HG03442 (cell line): ENCODE measurements at regions not wholly inside any gene's neighbourhood (a gene's known extent, or its start where the extent isn't known, plus 50 kb on each side); places are given as distances from the start of the nearest gene placed in this dataset.

Source experiments
- ATAC-seq: cut with Tn5 transposase; IDR thresholded peaks from one replicate; pipeline ENCODE4 v1.9.1; 2021; ENCODE audit warnings: mild to moderate bottlenecking, moderate library complexity; ENCODE audit not compliant: unreplicated experiment

- ATAC-seq: no peak
These were observed 166.7 kb upstream of the CHRM3 start for GRCh38 chr1:239219679-239220078.

DNA sequence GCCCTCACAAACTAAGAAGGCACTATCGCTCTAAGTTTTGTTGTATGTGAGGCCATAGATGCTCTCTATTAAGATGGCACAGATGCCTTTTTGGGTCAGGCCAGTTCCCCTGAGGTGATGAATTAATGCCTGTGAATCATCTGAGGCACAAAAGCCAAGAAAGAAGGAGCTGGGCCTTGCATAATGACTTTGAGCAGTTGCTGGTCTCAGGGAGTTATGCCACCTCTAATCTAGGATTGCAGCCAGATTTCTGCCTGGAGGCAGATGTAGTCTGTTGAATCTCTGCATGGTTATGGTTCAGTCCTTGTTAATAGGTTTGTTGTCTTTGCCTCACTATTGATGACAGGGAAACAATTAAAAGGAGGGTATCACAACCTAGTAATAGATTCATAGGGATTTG lies 168.1 kb upstream of the CHRM3 start:
- no peak for ATAC-seq

- ATAC-seq: no peak
These were observed 173.6 kb upstream of the CHRM3 start for GRCh38 chr1:239212811-239213220.

GRCh38 chr1:239209591-239209990 lies 176.8 kb upstream of the CHRM3 start:
- ATAC-seq: no peak

DNA sequence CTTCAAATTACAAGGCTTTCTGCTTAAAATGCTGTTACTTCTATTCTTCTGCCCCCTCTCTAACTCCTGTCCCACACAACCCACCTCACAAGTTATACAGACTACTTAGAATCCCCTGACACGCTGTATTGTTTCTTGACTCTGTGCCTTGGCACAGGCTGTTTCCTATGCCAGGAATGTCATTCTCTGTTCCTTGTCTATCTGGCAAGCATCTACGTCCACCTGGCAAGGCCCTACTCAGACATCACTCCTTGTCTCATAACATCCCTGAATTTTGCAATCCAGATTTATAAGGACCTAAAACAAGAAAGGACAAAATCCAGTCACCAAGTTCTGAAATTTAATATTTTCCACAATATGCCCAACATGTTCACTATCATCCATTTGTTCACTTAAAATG lies 182.0 kb upstream of the CHRM3 start:
- no peak for ATAC-seq

GRCh38 chr1:239197871-239198270 lies 188.5 kb upstream of the CHRM3 start:
- ATAC-seq: no peak

- ATAC-seq: no peak
These were observed 196.3 kb upstream of the CHRM3 start for GRCh38 chr1:239189998-239190512.

GRCh38 chr1:239186487-239186886 lies 199.9 kb upstream of the CHRM3 start:
- ATAC-seq: no peak

GRCh38 chr1:239185245-239185619 lies 201.1 kb upstream of the CHRM3 start:
- no peak for ATAC-seq

DNA sequence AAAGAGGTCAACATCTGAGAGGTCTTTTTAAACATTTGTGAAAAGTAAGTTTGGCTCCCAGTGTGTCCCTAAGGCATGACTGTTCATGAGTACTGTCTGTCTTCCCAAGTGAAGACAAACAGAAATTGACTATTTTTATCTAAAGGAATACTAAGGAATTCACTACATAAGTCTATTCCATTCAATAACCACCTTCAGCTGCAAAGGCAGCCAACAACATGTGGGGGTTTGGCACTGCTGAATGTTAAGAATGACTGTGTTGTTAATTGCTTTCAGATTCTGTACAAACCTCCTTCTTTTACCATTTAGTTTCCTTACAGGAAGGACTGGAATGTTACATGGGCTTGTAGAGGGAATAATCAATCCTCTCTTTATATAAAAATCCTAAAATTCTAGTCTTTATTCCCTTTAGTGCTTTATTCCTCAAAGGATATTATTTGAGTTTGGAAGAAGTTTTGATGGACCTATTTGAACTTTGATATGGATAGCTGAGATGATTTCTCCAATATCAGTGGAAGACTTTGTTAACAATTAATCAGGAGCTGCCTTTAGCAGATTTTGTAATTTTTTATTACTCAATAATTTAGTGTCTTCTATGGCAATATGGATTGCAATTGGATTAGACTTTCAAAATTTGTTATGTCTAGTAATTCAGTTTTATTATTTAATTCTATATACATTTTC lies 201.7 kb upstream of the CHRM3 start:
- ATAC-seq: no peak

- no peak for ATAC-seq
These were observed 207.4 kb upstream of the CHRM3 start for GRCh38 chr1:239178961-239179360.

GRCh38 chr1:239174880-239175279 lies 211.5 kb upstream of the CHRM3 start:
- ATAC-seq: no peak

- no peak for ATAC-seq
These were observed 215.5 kb upstream of the CHRM3 start for GRCh38 chr1:239170828-239171227.

DNA sequence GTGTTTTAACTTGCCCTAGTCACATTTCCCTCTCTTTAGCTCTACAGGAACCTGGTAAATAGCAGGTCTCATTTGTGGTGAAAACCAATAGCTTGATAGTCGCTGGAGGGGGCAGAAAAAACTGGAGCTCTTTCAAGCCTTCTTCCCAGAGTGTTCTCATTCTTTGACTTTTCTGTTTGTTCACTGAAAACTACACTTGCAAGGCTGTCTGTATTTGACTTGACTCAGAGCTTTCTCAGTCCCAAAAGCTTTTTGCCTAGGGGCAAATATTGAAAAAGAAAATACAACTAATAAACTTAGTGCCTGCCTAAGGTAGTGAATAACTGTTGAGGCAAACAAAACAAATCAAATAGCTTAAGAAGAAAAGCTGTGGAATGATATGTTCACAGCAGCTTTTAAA lies 217.1 kb upstream of the CHRM3 start:
- no peak for ATAC-seq

DNA sequence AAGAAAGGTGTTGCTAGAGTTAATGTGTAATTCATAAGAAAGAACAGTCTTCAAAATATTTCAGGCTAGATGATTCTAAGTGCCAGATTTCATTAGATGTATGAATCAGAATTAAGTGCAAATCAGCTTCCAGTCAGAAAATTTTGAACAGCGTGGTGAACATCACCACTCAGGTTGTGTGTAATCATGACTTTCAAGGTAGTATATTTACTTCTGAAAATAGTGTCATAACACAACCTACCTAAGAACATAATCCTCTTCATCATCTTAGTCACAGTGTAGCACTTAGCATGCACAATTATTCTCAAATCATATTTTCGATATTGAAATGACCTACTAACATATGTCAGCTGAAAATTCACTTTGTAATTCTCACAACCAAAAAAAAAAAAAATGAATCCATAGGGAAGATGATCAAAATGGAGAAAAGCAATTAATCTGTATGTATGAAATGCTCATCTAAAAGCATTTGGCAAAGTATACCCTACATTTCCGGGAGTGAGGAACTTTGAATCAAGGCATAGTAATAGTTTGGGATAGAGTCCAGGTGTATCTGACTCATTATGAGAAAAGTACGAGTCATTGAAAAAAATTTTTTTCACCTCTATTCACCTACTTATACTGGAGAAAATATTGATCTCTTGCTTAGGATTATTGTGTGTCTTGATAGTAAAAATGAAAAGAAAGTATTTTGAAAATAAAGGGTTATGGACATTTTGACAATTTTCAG lies 221.8 kb upstream of the CHRM3 start:
- no peak for ATAC-seq

DNA sequence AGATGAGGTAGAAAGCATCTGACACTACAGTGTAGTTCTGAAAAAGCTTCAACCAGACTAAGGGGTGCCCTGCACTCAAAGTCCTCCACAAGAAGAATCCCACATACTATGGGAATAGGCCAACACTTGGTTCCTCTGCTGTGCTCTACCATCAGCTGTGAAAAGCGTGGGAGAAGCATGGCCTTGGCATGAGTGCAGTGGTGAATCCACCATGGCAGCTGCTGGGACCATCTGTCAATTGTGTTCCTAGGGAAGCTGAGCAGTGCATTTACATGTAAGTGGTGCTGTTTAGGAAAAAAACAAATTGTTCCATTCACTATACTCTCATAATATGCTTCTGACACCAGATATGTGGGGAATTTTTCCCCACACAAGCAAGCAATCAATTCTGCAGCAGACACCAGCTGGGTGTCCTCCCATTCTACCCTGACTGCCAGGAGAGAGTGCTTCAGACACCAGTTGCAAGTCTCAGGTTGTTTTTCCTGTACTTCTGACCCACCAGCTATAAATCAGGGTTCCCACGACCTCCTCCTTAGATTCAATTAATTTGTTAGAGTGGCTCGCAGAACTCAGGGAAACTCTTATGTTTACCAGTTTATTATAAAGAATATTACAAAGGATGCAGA lies 230.8 kb upstream of the CHRM3 start:
- ATAC-seq: no peak

DNA sequence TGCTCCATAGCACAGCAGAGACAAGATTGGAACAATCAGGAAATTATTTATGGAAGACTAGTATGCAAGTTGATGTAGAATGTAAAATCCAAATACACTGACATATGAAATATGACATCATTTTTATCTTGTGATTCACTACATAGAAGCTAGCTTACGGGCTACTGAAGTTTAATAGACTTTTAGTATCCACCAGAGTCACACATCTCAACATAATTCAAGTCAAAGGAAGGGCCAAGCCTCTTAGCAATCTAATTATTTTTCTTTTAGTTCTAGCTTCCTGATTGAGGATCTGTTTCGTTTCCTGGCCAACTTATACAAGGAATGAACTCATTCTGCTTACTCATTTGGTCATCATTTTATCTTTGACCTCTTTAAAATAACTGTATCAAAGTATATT lies 234.4 kb upstream of the CHRM3 start:
- no peak for ATAC-seq

DNA sequence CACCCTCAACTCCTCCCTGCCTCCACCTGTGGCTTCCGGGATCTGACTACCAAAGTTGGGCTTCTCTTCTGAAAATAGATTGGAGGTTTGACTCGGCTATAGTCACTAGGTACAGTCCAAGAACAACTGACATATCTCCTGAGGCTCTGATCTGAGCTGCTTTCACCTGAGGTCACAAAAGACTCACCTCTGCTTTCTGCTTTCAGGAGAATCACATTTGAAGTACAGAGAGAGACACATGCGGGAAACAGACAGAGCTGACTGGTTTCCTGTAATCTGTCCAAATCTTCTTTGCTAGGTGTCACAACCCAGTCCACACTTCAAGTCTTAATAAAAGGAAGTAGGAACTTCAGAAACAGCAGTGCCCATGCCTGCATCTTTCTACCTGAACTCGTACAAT lies 245.4 kb upstream of the CHRM3 start:
- no peak for ATAC-seq

DNA sequence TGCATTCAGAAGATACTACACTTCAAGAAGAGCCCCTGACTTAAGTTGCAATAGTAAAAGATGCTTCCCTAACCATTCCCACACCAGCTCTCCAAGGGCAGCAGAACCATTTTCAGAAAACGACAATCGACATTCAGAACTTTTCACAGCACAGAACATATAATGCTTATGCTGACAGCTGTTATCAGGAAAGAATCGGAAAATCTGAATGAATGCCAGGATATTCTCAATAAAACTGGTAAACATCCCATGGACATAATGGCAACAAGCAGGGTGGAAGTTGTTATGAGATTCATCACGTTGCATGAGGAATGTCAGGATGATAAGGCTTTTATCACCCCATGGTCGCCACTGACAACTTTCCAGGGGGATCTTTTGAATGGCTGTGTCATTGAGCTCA lies 246.6 kb upstream of the CHRM3 start:
- no peak for ATAC-seq

- no peak for ATAC-seq
These were observed 257.8 kb upstream of the CHRM3 start for GRCh38 chr1:239128541-239128940.

DNA sequence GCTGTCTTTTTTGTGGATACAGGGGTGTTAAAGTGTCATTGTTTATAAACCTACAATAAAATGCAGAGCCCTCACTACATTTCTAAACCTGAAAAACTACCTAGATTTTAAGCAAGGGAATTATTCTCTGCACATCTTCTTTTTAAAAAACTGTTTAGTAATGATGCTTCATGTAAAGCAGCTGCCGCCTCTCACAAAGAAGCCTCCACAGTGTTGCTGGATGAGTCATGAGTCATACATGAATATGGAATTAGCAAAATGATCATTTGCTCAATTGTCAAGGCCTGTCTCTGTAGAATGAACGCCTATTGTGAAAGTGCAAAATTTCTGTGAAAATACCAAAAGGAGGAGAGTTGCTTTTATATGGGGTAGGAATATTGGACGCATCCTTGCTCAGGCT lies 259.5 kb upstream of the CHRM3 start:
- ATAC-seq: no peak

GRCh38 chr1:239125893-239126292 lies 260.5 kb upstream of the CHRM3 start:
- ATAC-seq: no peak
